HG03439 (cell line): ENCODE measurements at regions not wholly inside any gene's neighbourhood (a gene's known extent, or its start where the extent isn't known, plus 50 kb on each side); places are given as distances from the start of the nearest gene placed in this dataset.

Experiments
- ATAC-seq: cut with Tn5 transposase; IDR thresholded peaks from one replicate; pipeline ENCODE4 v1.9.1; 2021; ENCODE audit warnings: mild to moderate bottlenecking, moderate library complexity; ENCODE audit not compliant: unreplicated experiment

DNA sequence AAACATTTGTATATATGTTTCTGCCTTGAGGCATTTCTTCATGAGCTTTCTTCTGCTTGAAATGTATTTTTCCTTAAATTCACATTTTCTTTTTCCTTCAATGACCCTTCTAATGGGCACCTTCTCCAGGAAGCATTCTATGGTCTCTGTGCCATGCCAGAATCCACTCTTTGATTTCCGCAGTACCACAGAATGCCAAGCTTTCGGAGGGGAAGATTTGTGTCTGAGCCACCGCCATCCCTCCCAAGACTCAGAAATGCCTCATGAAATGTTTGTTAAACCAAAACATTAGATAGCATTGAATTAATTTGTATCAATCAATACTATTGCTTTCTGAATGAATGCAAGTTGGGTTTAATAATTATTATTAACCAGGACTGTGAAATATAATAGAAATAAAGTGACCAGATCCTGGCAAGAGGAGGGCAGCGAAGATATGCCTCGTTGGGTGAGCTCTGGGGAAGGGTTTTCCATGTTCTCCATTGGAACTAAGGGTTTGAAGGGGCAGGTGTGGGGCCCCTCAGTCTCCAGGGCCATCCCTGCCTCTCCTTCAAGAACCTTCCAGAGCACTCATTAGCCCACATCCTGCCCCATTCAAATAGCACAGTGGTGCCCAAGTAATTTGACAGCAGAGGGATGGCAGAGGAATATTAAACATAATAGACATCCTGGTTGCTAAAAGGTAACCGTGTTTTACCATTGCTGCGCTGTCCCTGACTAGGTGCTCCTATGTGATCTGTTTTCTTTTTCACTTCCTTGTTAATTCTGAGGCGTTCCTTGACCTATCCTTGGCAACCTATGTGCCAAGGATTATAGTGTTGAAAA, 189.6 kb downstream of the MYCN start:
- no peak for ATAC-seq

DNA sequence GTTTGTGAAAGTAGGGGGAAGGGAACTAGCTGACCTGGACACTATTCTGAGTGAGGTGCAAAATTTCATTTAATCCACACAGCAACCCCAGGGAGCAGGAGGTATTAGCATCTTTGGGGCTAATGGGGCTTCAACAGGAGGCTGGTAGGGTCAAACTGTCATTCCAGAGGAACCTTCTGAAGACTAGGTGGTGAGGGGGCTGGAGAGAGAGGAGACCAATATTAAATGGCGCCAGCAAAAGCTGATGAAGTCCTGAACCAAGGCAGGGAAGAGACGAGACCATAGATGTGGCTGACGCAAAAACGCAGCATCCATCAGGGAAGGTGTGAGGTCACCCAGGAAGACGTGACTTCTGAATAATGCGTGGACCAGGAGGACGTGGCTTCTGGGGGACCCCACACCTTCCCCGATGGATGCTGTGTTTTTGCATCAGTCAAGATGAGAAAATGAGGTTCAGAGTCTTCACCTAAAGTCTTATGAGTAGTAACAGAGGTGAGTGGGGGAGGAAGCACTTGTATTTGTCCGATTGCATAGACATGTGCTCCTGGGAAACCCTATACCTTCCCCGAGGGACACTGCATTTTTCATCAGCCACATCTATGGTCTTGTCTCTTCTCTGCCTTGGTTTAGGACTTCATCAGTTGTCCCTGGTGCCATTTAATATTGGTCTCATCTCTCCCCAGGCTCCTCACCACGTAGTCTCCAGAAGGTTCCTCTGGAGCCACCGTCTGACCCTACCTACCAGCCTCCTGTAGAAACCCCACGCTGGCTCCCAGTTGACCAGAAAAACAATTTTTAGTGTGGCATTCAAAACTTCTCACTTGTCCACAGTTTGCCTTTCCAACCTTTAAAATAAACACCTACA, 188.6 kb downstream of the MYCN start:
- no peak for ATAC-seq

DNA sequence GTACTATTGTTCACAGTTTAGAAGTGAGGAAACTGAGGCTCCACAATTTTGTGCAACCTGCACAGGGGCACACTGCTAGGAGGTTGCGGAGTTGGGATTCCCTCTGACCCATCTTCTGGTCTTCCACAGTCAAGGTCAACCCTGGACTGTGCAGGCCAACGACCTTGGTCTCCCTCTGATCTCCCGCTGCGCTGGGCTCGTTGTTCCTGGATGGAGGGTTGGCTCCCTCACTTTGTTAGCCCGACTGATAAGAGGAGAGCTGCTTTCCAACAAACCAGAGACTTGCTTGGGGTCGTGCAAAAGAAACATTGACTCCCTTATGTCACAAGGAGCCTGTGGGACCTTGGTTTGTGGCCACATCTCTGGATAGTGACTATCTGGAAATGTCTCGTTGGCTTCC, 187.6 kb downstream of the MYCN start:
- ATAC-seq: no peak

DNA sequence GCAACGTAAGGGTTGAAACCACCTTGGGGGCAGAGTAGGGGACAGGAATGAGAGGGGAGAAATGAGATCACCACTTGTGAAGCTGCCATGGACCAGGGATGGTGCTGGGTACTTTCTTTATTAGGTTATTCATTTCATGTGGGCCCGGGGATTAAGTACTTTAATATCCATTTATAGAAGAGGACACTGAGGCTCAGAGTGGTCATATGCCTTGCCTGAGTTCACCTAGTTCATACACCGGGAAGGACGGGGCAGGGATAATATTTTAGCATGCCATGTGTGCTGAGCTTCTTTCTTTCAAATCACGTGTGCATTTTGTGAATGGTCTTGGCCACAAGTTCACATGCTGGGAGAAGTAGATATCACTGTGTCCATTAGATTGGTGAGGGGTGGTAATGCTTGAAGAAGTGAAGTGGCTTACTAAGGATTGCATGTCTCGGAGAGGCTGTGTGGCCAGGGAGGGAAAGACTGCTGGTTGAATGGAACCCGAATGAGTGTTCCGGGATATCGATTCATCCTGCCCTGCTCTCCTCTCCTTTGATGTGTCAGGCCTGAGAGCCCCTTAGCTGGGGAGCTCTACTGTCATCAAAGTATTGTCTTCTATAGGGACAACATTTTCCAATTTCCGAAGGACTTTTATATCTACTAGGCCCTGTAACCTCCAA, 187.1 kb downstream of the MYCN start:
- no peak for ATAC-seq

DNA sequence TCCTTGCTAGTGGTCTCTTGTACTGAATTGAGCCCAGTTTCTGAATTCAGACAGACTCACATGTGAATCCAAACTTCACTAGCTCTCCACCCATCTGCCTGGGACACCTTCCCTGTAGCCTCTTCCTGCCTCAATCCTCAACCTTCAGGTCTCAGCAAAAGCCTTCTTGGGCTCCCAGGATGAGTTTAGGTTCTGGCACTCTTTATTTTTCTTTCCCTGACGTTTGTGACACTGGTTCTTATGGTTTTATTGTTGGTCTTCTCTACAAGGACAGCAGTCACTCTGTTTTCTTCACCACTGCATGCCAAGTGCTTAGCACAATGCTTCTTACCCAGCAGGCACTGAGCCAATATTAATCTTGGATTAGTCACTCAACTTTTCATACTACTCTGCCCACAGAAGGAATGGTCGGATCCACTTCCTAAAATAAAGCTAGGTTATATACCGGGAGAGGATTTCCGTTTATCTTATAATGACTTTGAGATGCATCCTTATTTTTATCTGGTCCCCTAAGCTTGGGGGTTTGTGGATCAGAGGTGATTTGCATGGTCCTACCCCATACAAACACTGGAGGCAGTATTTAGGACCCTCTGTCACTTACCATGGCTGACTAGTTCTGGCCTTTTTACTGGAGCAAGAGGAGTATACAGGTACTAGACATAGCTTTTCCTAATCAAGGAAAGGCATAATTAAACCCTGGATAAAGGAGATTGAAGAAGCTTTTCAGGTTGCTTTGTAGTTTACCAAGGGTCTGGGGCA, 186.3 kb downstream of the MYCN start:
- no peak for ATAC-seq

DNA sequence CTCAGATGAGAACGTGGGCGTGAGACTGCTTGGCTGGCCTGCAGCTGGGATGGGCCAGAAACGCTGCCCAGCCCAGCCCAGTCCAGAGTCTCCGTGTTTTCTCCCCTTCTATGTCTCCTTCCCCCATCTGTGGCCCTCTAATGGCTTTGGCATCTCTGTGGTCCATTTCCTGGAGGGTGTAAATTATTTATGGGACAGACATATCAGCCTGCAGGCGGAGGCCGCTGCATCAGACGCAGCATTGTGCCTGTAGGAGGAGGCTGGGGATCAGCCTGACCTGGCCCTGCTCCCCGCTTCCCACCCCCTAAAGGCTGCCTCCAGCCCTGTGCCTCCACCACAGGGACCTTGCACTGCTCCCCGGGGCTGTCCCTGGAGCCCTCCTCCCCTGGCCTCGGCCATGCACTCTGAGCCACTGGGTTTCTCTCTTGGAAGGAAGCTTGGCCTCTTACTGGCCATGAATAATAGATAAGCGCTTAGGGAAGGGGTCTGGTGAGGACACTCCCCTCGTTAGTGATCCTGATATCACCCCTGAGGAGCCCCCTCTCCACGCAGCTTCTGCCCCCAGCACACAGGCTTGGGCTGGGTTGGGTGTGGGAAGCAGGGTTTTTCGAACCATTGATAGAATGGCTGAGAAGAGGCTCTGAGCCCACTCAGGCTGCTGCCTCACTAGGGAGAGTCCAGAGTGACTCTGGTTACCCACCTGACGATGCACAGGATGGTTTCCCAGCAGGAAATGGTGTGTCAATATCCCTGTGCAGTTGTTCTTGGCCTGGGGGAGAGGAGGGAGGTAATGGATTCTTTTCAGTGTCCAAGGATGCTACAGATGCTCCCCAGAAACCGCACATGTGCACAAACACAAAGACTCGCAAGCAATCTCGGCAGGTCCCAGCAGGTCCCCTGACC, 185.5 kb downstream of the MYCN start:
- ATAC-seq: no peak

DNA sequence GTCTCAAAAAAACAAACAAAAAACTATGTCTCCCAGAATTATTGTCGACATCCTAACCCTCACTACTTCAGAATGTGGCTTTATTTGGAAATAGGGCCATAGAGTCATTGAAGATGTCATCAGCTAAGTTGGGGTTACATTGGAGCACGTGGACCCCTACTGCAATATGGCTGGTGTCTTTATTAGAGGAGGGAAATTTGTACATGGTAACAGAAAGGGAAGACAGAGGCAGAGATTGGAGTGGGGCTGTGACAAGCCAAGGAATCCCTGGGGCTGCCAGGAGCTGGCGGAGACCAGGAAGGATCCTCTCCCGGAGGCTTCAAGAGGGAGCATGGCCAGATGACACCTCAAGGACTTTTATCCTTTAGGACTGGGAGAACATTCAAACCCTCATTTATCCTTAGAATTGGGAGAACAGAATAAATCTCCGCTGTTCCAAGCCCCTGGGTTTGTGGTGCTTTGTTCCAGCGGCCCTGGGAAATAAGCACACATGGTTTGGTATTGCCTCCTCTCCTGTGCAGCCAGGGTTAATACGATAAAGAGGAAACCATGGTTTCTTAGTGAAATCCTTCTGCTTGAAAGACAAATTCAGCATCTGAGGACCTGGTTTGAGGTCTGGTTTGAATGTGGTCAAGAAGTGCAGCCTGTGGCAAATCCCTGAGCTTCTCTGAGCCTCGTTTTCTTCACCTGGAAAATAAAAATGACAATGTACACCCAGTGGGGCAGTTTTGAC, 184.7 kb downstream of the MYCN start:
- no peak for ATAC-seq

DNA sequence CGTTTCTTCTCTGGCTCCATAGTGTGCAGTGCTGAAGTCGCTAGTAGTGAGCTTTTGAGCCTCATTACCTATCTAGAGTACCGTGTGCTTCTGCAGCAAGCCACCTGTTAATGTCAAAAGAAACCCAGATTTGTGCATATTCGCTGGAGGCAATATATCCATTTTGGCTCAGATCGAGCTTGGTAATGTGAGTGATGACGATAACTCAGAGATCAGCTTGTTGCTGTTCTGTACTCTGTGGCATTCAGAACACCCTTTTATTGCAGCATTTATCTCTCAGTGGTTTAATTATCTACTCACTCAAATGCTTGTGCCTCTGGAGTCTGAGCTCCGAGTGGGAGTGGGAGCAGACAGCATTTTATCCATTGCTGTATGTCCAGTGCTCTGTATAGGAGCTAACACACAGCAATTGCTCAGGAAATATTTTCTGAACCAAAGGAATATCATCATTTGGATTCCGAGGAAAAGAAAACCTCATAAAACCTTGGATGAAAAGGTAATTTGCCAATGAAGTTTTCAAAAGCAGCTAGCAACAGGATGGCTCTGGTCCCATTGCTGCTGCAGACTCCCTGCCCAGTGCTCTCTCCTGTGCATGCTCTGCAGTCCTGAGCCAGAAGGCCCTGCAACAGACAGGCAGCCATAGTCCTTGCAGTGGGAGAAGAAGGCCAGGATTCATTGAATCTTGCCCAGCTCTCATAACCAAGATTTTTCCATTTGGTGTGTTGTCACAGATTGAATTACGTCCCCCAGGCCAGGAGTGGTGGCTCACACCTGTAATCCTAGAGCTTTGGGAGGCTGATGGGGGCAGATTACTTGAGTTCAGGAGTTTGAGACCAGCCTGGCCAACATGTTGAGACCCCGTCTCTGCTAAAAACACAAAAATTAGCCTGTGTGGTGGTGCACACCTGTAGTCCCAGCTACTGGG, 183.8 kb downstream of the MYCN start:
- ATAC-seq: no peak

DNA sequence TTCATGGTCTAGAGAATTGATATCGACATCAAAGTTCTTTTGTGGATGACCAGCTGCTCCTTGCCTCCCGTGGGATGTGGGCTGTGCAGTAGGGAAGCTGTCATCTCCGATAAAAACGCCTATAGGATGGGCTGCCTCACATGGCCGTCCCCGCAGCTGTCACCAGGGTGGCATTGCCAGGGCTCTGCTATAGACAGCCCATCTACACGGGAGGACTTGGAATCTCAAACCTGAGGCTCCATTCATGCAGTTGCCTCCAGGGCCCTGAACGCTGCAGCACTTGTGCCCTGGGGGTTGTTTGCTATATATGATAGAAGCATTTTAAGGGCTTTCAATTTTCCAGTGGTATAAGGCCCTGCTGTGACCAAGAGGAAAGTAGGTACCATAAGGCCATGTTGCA, 183.1 kb downstream of the MYCN start:
- ATAC-seq: no peak

DNA sequence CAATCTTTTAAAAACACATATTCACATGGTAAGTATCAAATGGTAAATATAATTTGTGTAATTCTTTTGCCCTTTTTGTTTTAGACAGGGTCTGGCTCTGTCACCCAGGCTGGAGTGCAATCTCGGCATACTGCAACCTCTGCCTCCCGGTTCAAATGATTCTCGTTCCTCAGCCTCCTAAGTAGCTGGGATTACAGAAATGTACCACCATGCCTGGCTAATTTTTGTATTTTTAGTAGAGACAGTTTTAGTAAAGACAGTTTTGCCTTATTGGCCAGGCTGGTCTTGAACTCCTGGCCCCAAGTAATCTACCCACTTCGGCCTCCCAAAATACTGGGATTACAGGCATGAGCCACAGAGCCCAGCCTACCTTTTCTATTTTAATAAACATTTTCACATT, 182.2 kb downstream of the MYCN start:
- ATAC-seq: no peak

DNA sequence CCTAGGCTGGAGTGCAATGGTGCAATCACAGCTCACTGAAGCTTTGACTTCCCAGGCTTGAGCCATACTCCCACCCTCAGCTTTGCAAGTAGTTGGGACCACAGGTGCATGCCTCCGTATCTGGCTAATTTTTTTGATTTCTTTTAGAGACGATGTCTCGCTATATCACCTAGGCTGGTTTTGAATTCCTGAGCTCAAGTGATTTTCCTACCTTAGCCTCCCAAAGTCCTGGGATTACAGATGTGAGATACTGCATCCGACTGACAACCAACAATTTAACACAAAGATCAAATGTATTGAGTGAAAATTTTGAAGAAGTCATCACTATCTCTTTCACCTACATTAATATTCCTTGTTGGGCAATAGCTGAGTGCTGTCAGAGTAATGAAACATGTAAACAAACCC, 181.6 kb downstream of the MYCN start:
- no peak for ATAC-seq

DNA sequence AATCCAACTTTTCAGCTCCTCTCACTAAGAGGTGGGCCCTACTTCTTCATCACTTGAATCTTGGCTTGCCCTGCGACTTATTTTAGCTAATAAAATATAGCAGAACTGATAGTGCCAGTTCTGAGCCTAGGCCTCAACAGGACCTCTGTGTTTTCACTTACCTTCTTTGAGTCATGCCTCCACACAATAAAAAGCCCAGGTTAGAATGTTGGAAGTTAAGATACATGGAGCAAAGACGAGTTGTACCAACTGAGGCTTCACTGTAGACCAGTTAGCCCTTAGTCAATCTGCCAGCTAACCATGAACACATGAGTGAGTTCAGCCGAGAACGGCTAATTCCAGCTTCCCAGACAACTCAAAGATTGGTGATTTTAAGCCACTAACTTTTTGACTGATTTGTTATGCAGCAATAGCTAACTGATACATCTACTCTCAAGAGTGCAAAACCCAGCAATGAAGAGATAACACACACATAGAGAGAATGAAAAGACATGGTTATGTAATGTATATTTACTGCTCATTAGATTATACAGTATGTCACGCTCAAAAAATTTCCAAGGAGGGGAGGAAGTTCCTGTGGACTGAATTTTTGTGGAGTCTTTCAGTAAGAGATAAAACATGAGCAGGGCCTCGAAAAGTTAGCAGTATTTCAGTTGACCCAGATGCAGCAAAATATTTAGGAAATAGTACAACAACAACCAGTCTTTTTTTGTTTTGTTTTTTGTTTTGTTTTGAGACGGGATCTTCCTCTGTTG, 181.1 kb downstream of the MYCN start:
- no peak for ATAC-seq

DNA sequence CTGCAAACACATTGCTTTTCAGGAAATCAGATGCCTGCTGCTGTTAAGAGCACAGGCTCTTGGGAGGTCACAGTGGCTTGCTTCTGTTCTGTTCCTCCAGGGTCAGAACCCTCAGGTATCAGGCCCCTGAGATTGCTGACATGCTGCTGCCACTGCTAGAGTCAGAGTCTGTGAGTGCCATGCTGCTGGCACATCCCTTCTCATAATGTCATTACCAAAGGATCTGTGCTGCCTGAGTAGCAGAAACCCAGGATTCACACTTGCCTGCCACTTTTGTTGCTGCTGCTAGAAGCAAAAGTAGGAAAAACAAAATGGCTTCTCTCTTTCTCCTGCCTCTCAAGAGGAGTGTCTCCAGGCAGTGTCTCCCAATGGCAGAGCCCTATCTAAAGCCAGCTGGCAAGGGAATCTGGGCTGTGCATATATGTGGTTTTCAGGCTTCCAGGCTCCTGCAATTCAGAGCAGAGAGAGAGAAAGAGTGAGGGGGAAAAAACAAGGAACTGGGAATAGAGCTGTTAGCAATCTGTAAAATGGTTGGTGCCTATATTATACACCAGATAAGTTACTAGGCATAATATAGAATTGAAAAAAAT, 180.3 kb downstream of the MYCN start:
- no peak for ATAC-seq

DNA sequence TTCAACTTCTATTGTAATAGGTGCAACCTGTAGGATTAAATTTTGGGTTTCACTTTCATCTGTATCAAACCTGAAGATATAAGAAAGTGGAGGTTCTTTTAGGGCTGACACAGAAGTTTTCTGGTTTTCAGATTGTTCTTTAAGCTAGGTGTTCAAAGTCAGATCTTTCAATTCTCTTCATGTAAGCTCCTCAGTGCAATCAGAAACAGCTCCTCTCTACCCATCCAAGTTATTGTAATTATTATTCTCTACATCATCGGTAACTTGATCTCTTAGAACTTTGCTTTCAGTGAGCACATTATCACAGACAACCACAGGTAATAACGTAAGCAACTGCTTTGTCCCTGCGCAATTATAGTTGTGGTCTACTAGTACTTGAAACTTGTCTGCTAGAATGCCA, 179.4 kb downstream of the MYCN start:
- no peak for ATAC-seq

DNA sequence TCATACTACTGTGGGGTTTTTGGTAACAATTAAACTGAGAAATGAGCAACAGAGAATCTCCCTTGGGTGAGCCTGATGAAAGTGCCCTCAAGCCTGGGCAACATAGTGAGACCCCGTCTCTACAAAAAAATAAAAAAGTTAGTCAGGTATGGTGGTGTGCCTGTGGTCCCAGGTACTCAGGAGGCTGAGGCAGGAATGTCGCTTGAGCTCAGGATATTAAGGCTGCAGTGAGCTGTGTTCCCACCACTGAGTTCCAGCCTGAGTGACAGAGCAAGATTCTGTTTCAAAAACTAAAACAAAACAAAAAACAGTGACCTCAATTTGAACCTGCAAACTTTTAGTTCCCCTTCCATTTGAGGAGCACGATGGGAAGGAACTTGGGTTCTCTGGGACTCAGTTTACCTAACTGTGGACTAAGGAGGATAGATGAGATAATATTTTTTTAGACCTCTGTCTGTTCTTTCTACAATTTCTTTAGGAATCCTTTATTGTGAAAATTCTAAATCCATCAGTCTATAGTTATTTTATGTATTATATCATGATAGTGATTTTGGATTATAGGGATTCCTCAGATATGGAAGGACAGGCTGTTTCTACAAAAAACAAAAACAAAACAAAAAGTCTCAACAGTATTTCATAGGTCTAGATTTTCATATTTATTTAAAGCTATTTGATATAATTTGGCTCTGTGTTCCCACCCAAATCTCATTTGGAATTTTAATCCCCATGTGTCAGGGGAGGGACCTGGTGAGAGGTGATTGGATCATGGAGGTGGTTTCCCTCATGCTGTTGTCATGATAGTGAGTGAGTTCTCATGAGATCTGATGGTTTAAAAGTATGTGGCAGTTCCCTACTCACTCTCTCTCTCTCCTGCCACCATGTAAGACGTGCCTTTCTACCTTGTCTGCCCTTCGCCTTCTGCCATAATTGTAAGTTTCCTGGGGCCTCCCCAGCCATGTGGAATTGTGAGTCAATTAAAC, 178.6 kb downstream of the MYCN start:
- no peak for ATAC-seq
